KMS-11 (cell line): ENCODE measurements at regions not wholly inside any gene's neighbourhood (a gene's known extent, or its start where the extent isn't known, plus 50 kb on each side); places are given as distances from the start of the nearest gene placed in this dataset.

ENCODE experiments used
- H2AFZ ChIP-seq: fragments of 200-600 bp; sonication (generic); 2 replicates; pipeline ENCODE4 v1.6.1; 2016; ENCODE audit warnings: antibody characterized with exemption, mixed run types, low read depth
- H3K27ac ChIP-seq: fragments of 200-600 bp; sonication (generic); 2 replicates; pipeline ENCODE4 v1.6.1; 2016; ENCODE audit warnings: mild to moderate bottlenecking, mixed run types
- H3K27me3 ChIP-seq: fragments of 200-600 bp; sonication (generic); 2 replicates; pipeline ENCODE4 v1.6.1; 2017; ENCODE audit warnings: mild to moderate bottlenecking, low read depth, mixed run types, moderate library complexity; ENCODE audit not compliant: insufficient read depth
- H3K36me3 ChIP-seq: fragments of 200-600 bp; sonication (generic); 2 replicates; pipeline ENCODE4 v1.6.1; 2017; ENCODE audit warnings: mild to moderate bottlenecking, mixed run types; ENCODE audit not compliant: insufficient read depth
- H3K4me1 ChIP-seq: fragments of 200-600 bp; sonication (generic); 2 replicates; pipeline ENCODE4 v1.6.1; 2016; ENCODE audit warnings: mild to moderate bottlenecking, low read depth, mixed run types; ENCODE audit not compliant: poor library complexity, severe bottlenecking
- H3K4me2 ChIP-seq: fragments of 200-600 bp; sonication (generic); 2 replicates; pipeline ENCODE4 v1.7.0; 2016; ENCODE audit warnings: mild to moderate bottlenecking, mixed run types
- H3K4me3 ChIP-seq: fragments of 200-600 bp; sonication (generic); IDR thresholded peaks from 2 replicates; pipeline ENCODE4 v1.6.1; 2017; ENCODE audit warnings: low read depth, low read length, mixed read lengths; ENCODE audit not compliant: insufficient read depth
- H3K79me2 ChIP-seq: fragments of 200-600 bp; sonication (generic); 2 replicates; pipeline ENCODE4 v1.6.1; 2016; ENCODE audit warnings: low read depth, mixed run types; ENCODE audit not compliant: insufficient read depth
- H3K9ac ChIP-seq: fragments of 200-600 bp; sonication (generic); 2 replicates; pipeline ENCODE4 v1.6.1; 2016; ENCODE audit warnings: mild to moderate bottlenecking, mixed run types
- H4K20me1 ChIP-seq: fragments of 200-600 bp; sonication (generic); 2 replicates; pipeline ENCODE4 v1.6.1; 2016; ENCODE audit warnings: mild to moderate bottlenecking, mixed run types; ENCODE audit not compliant: insufficient read depth
- TF ChIP-seq, protein P1 (sequence below): fragments of 200-600 bp; sonication (generic); conservative IDR thresholded peaks from 2 replicates; pipeline ENCODE4 v1.6.1; 2017; ENCODE audit warnings: low read depth, mild to moderate bottlenecking, antibody characterized with exemption, low read length, moderate library complexity, mixed read lengths

- H3K4me1 ChIP-seq: no peaks in the 10 kb centered on the region
- no peak overlapping the region for H2AFZ ChIP-seq
- H3K27ac ChIP-seq: no peak overlapping the region
- H3K4me2 ChIP-seq: no peak overlapping the region
- no peaks in the 10 kb centered on the region for H4K20me1 ChIP-seq
- H3K79me2 ChIP-seq: no peaks in the 10 kb centered on the region
- no peaks in the 10 kb centered on the region for H3K36me3 ChIP-seq
- no peak overlapping the region for H3K4me3 ChIP-seq
- H3K9ac ChIP-seq: no peak overlapping the region
- TF ChIP-seq, protein P1, sequence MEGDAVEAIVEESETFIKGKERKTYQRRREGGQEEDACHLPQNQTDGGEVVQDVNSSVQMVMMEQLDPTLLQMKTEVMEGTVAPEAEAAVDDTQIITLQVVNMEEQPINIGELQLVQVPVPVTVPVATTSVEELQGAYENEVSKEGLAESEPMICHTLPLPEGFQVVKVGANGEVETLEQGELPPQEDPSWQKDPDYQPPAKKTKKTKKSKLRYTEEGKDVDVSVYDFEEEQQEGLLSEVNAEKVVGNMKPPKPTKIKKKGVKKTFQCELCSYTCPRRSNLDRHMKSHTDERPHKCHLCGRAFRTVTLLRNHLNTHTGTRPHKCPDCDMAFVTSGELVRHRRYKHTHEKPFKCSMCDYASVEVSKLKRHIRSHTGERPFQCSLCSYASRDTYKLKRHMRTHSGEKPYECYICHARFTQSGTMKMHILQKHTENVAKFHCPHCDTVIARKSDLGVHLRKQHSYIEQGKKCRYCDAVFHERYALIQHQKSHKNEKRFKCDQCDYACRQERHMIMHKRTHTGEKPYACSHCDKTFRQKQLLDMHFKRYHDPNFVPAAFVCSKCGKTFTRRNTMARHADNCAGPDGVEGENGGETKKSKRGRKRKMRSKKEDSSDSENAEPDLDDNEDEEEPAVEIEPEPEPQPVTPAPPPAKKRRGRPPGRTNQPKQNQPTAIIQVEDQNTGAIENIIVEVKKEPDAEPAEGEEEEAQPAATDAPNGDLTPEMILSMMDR: no peak
- H3K27me3 ChIP-seq: no peaks in the 10 kb centered on the region
Measured at GRCh38 chr13:99897076-99897440, 74.5 kb downstream of the ZIC5 start.

DNA sequence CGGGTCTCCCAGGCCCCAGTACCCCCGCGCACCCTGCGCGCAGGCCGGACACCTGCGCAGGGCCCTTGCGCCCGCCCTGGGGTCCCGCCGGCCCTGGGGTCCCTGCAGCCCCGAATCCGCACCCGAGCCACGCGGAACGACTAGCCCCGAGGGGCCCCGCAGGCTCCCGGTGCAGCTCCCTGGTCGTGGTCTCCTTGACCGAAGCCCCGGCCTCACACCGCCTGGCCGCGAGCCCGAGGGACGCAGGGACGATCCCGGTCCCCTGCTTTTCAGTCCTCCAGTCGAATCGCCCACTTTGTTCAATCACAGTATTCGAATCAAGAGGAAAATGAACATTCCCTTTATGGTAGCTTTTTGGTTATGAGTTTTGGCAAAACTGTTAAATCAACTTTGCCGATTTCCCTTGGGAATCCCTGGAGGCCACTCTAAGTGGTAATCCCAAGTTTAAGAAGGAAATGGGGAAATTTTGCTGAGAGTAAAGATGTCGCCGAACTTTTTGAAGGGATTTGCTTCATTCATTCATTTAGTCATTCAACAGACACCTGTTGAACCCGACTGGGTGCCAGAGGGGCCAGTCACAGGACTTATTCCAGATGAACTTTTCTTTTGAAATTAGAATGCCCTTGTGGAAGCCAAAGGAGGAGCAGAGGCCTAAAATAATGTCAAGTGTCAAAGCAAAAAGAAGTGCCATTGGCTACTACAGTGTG is 75.0 kb downstream of the ZIC5 start:
- H3K9ac ChIP-seq: no peak overlapping the region
- H3K4me2 ChIP-seq: no peak overlapping the region
- no peaks in the 10 kb centered on the region for H4K20me1 ChIP-seq
- H2AFZ ChIP-seq: no peak overlapping the region
- no peaks in the 10 kb centered on the region for H3K36me3 ChIP-seq
- no peaks in the 10 kb centered on the region for H3K79me2 ChIP-seq
- H3K27ac ChIP-seq: no peak overlapping the region
- no peaks in the 10 kb centered on the region for H3K4me1 ChIP-seq
- no peak overlapping the region for H3K4me3 ChIP-seq
- TF ChIP-seq, protein P1: no peak
- H3K27me3 ChIP-seq: no peaks in the 10 kb centered on the region

GRCh38 chr13:99895444-99896368 is 75.9 kb downstream of the ZIC5 start:
- no peak overlapping the region for H2AFZ ChIP-seq
- H4K20me1 ChIP-seq: no peaks in the 10 kb centered on the region
- H3K36me3 ChIP-seq: no peaks in the 10 kb centered on the region
- H3K4me1 ChIP-seq: no peaks in the 10 kb centered on the region
- TF ChIP-seq, protein P1: no peak
- no peak overlapping the region for H3K4me3 ChIP-seq
- no peak overlapping the region for H3K9ac ChIP-seq
- no peak overlapping the region for H3K27ac ChIP-seq
- H3K27me3 ChIP-seq: no peaks in the 10 kb centered on the region
- H3K79me2 ChIP-seq: no peaks in the 10 kb centered on the region
- no peak overlapping the region for H3K4me2 ChIP-seq

DNA sequence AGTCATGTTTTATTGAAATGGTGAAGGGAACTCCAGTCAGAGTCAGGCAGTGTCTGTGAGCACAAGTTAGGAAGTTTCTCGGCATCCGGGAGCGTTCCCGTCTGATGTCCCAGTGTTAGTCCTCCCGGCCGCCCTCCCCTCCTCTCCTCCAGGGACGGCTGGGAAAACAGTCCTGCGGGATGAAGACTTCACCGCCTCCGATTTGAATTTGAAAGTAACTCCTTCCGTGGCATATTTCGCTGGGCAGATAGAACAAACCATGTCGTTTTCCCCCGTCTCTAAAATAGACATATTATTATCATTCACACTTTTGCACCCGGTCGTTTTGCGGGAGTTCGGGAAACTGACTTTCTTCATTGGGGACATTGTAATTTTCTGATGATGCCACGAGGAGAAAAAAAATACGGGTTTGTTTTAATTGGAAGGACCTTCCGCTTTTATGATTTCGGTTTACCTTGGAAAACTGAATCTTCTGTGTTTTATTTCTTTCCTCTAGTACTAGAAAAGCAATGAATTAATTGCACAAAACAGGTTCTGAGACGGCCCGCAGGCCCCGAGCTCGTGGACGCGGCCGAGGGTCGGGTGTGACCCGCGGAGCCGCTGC is 76.6 kb downstream of the ZIC5 start:
- Histone ChIP-seq H3K4me1 (no peaks in the 10 kb centered on the region), H3K27me3 (no peaks in the 10 kb centered on the region), H3K79me2 (no peaks in the 10 kb centered on the region), H3K27ac (no peak overlapping the region), H4K20me1 (no peaks in the 10 kb centered on the region), H3K9ac (no peak overlapping the region), H2AFZ (no peak overlapping the region), H3K4me2 (no peak overlapping the region), H3K4me3 (no peak overlapping the region), H3K36me3 (no peaks in the 10 kb centered on the region)
- TF ChIP-seq, protein P1: no peak
